IMR-90 (cell line): ENCODE measurements at regions not wholly inside any gene's neighbourhood (a gene's known extent, or its start where the extent isn't known, plus 50 kb on each side); places are given as distances from the start of the nearest gene placed in this dataset.

Source experiments
- ATAC-seq: fragments of 200-7000 bp; cut with Tn5 transposase; 2 replicates; pipeline ENCODE4 v1.9.1; 2020; ENCODE audit warnings: low read depth, mild to moderate bottlenecking, moderate library complexity
- BruUV-seq: library from RNA; stranded (reverse); fragments of 400-500 nt; replicated peaks from 2 replicates; lab custom pipeline; 2021; lab: Mats Ljungman, UMichigan
- CTCF ChIA-PET: fragments of 300-600 bp; formaldehyde crosslinking; extraction: SDS; loops from one replicate; lab custom pipeline; 2021; ENCODE audit warnings: antibody characterized with exemption; lab: Yijun Ruan, JAX
- POLR2A ChIA-PET: fragments of 300-600 bp; sonication (Branson Sonifier 250); formaldehyde crosslinking; loops from one replicate; lab custom pipeline; 2022; ENCODE audit warnings: antibody characterized with exemption; ENCODE audit not compliant: unreplicated experiment; lab: Charles Lee
- DNase-seq: peaks from one replicate; pipeline ENCODE4 v3.0.0; 2013
- H2AFZ ChIP-seq: replicated peaks from 2 replicates; pipeline ENCODE3; 2013; ENCODE audit warnings: low read length, mild to moderate bottlenecking; ENCODE audit not compliant: poor library complexity
- H2AK5ac ChIP-seq: 2 replicates; pipeline ENCODE4 v1.6.1; 2013; ENCODE audit warnings: low read depth, low read length, inconsistent platforms
- H2AK9ac ChIP-seq: replicated peaks from 2 replicates; pipeline ENCODE3; 2013; ENCODE audit warnings: mild to moderate bottlenecking, low read depth, low read length, moderate library complexity; ENCODE audit not compliant: poor library complexity
- H2BK120ac ChIP-seq: 2 replicates; pipeline ENCODE4 v1.6.1; 2013; ENCODE audit warnings: low read depth, low read length, inconsistent platforms
- H2BK15ac ChIP-seq: 3 replicates; pipeline ENCODE4 v1.6.1; 2013; ENCODE audit warnings: low read depth, low read length, inconsistent platforms
- H2BK20ac ChIP-seq: 2 replicates; pipeline ENCODE4 v1.6.1; 2013; ENCODE audit warnings: low read depth, mild to moderate bottlenecking, inconsistent platforms, low read length, moderate library complexity
- H2BK5ac ChIP-seq: 2 replicates; pipeline ENCODE4 v1.6.1; 2013; ENCODE audit warnings: mild to moderate bottlenecking, low read depth, low read length, inconsistent platforms; ENCODE audit not compliant: poor library complexity, severe bottlenecking
- H3K14ac ChIP-seq: replicated peaks from 2 replicates; pipeline ENCODE4 v1.6.1; 2013; ENCODE audit warnings: low read depth, low read length, inconsistent platforms
- H3K18ac ChIP-seq: 2 replicates; pipeline ENCODE4 v1.6.1; 2013; ENCODE audit warnings: low read depth, low read length, control low read depth
- H3K23ac ChIP-seq: 2 replicates; pipeline ENCODE4 v1.6.1; 2013; ENCODE audit warnings: low read depth, low read length, inconsistent platforms
- H3K27ac ChIP-seq: 2 replicates; pipeline ENCODE4 v1.5.1; 2013; ENCODE audit warnings: mild to moderate bottlenecking, control low read depth, low read length; ENCODE audit not compliant: insufficient read depth
- H3K27me3 ChIP-seq: 2 replicates; pipeline ENCODE4 v1.6.1; 2013; ENCODE audit warnings: low read length; ENCODE audit not compliant: control insufficient read depth, insufficient read depth
- H3K36me3 ChIP-seq: 2 replicates; pipeline ENCODE4 v1.6.1; 2013; ENCODE audit warnings: low read length, mixed read lengths; ENCODE audit not compliant: control insufficient read depth, insufficient read depth
- H3K4ac ChIP-seq: 2 replicates; pipeline ENCODE4 v1.6.1; 2013; ENCODE audit warnings: low read depth, low read length, inconsistent platforms
- H3K4me1 ChIP-seq: 2 replicates; pipeline ENCODE4 v1.6.1; 2013; ENCODE audit warnings: low read length, mixed read lengths; ENCODE audit not compliant: control insufficient read depth, insufficient read depth
- H3K4me2 ChIP-seq: 2 replicates; pipeline ENCODE4 v1.6.1; 2013; ENCODE audit warnings: low read depth, mild to moderate bottlenecking, control low read depth, low read length, moderate library complexity
- H3K4me3 ChIP-seq: 2 replicates; pipeline ENCODE4 v1.5.1; 2013; ENCODE audit warnings: low read depth, mild to moderate bottlenecking, control low read depth, low read length, moderate library complexity; ENCODE audit not compliant: insufficient read depth
- H3K56ac ChIP-seq: 2 replicates; pipeline ENCODE4 v1.6.1; 2013; ENCODE audit warnings: low read length, inconsistent platforms; ENCODE audit not compliant: insufficient read depth; ENCODE audit errors: extremely low read depth
- H3K79me1 ChIP-seq, 2 experiments: 2 replicates each; pipeline ENCODE4 v1.6.1; 2013; ENCODE audit warnings: low read length in 2 of 2, inconsistent platforms in 1 of 2, low read depth in 1 of 2
- H3K9ac ChIP-seq: 2 replicates; pipeline ENCODE4 v1.6.1; 2013; ENCODE audit warnings: low read depth, low read length, control low read depth
- H3K9me1 ChIP-seq: 2 replicates; pipeline ENCODE4 v1.6.1; 2013; ENCODE audit warnings: low read length, inconsistent platforms; ENCODE audit not compliant: insufficient read depth
- H3K9me3 ChIP-seq: 2 replicates; pipeline ENCODE4 v1.6.1; 2013; ENCODE audit warnings: low read length; ENCODE audit not compliant: control insufficient read depth, insufficient read depth
- H4K20me1 ChIP-seq: 2 replicates; pipeline ENCODE4 v1.6.1; 2013; ENCODE audit warnings: low read length, inconsistent platforms; ENCODE audit not compliant: insufficient read depth
- H4K5ac ChIP-seq: 2 replicates; pipeline ENCODE4 v1.6.1; 2013; ENCODE audit warnings: mild to moderate bottlenecking, low read depth, low read length, control low read depth
- H4K8ac ChIP-seq, 2 experiments: 2 replicates each; pipeline ENCODE4 v1.6.1; 2013; ENCODE audit warnings: low read depth in 2 of 2, low read length in 2 of 2, control low read depth in 1 of 2, inconsistent platforms in 1 of 2
- H4K91ac ChIP-seq: 2 replicates; pipeline ENCODE4 v1.6.1; 2013; ENCODE audit warnings: low read depth, low read length, inconsistent platforms; ENCODE audit not compliant: insufficient read depth
- BHLHE40 ChIP-seq: fragments of 150-350 bp; IDR thresholded peaks from 2 replicates; pipeline ENCODE4 v1.6.1; 2016; ENCODE audit warnings: mild to moderate bottlenecking, low read depth, low read length
- CEBPB ChIP-seq: IDR thresholded peaks from 2 replicates; pipeline ENCODE4 v1.6.1; 2012; ENCODE audit warnings: low read depth, low read length, improper control_type of control experiment
- CHD1 ChIP-seq: IDR thresholded peaks from 2 replicates; pipeline ENCODE4 v1.6.1; 2012; ENCODE audit warnings: low read depth, low read length, improper control_type of control experiment
- CTCF ChIP-seq: conservative IDR thresholded peaks from 2 replicates; pipeline ENCODE4 v1.5.1; 2012; ENCODE audit warnings: mild to moderate bottlenecking, low read depth, low read length, improper control_type of control experiment
- ELK1 ChIP-seq: fragments of 150-350 bp; IDR thresholded peaks from 2 replicates; pipeline ENCODE4 v1.6.1; 2016; ENCODE audit warnings: low read depth, mild to moderate bottlenecking, low read length, moderate library complexity, borderline replicate concordance
- FOS ChIP-seq: fragments of 150-350 bp; IDR thresholded peaks from 2 replicates; pipeline ENCODE4 v1.6.1; 2016; ENCODE audit warnings: low read depth, low read length
- MAFK ChIP-seq: IDR thresholded peaks from 2 replicates; pipeline ENCODE4 v1.6.1; 2012; ENCODE audit warnings: low read depth, low read length, improper control_type of control experiment
- MAZ ChIP-seq: IDR thresholded peaks from 2 replicates; pipeline ENCODE4 v1.6.1; 2012; ENCODE audit warnings: low read depth, mild to moderate bottlenecking, low read length, improper control_type of control experiment, moderate library complexity, borderline replicate concordance
- MXI1 ChIP-seq: IDR thresholded peaks from 2 replicates; pipeline ENCODE4 v1.6.1; 2012; ENCODE audit warnings: low read depth, mild to moderate bottlenecking, low read length, moderate library complexity, borderline replicate concordance
- NFE2L2 ChIP-seq: fragments of 150-350 bp; IDR thresholded peaks from 2 replicates; pipeline ENCODE4 v1.6.1; 2016; ENCODE audit warnings: low read depth, mild to moderate bottlenecking, low read length
- POLR2A ChIP-seq: IDR thresholded peaks from 2 replicates; pipeline ENCODE4 v1.6.1; 2012; ENCODE audit warnings: mild to moderate bottlenecking, low read depth, low read length
- RAD21 ChIP-seq: IDR thresholded peaks from 2 replicates; pipeline ENCODE4 v1.6.1; 2012; ENCODE audit warnings: low read length, improper control_type of control experiment
- RCOR1 ChIP-seq: IDR thresholded peaks from 2 replicates; pipeline ENCODE4 v1.6.1; 2012; ENCODE audit warnings: mild to moderate bottlenecking, low read length, improper control_type of control experiment; ENCODE audit not compliant: insufficient replicate concordance
- RFX5 ChIP-seq: IDR thresholded peaks from 2 replicates; pipeline ENCODE4 v1.8.0; 2012; ENCODE audit warnings: low read depth, mild to moderate bottlenecking, low read length, moderate library complexity
- SMC3 ChIP-seq: fragments of 150-350 bp; IDR thresholded peaks from 2 replicates; pipeline ENCODE4 v1.6.1; 2016; ENCODE audit warnings: low read depth, mild to moderate bottlenecking, antibody characterized with exemption, low read length, moderate library complexity
- USF2 ChIP-seq: fragments of 150-350 bp; IDR thresholded peaks from 2 replicates; pipeline ENCODE4 v1.6.1; 2017; ENCODE audit warnings: mild to moderate bottlenecking, antibody characterized with exemption, low read length, low read depth
- WGBS, 2 experiments: methylation state at CpG; one replicate each; pipeline versions ENCODE4 v1.1.5 to v1.1.7; 2013; ENCODE audit warnings: missing lambda C conversion rate in 2 of 2; ENCODE audit not compliant: insufficient read length in 1 of 2; ENCODE audit errors: extremely low coverage in 2 of 2; 5-methylcytosine and 5-hydroxymethylcytosine counted together
- dilution Hi-C: fragments of 300-500 bp; cut with HindIII; formaldehyde crosslinking; loops from one replicate; pipeline ENCODE4 v1.14.3; 2018; ENCODE audit warnings: low sequenced_read_pairs; ENCODE audit not compliant: unreplicated experiment
- in situ Hi-C: fragments of 300-500 bp; cut with MboI; formaldehyde crosslinking; loops from 3 replicates; pipeline ENCODE4 v1.14.3; 2019; ENCODE audit warnings: low sequenced_read_pairs, inconsistent platforms, mixed read lengths
- intact Hi-C: fragments of 100-400 bp; cut with micrococcal nuclease; formaldehyde crosslinking; loops from 2 replicates; pipeline ENCODE4 v1.10.0; 2022

GRCh38 chr9:13814647-13815400, 499.1 kb downstream of the NFIB start:
- no TSS peak for BruUV-seq
- POLR2A ChIA-PET = no interaction called here
- H3K4me3 ChIP-seq = no peak overlapping the region

More at GRCh38 chr9:13814647-13815400, 499.1 kb downstream of the NFIB start:
- Histone ChIP-seq H3K79me1 (no peaks in the 10 kb centered on the region), H3K9me3 (no peaks in the 10 kb centered on the region), H3K23ac (no peak overlapping the region), H2BK20ac (no peak overlapping the region), H3K4me2 (no peak overlapping the region), H3K27ac (no peak overlapping the region), H3K4ac (no peak overlapping the region), H2BK15ac (no peak overlapping the region), H2AK9ac (no peak overlapping the region), H2AFZ (no peak overlapping the region), H3K18ac (no peak overlapping the region), H2BK120ac (no peak overlapping the region), H4K8ac (no peak overlapping the region), H3K56ac (no peak overlapping the region), H3K9ac (no peak overlapping the region), H3K14ac (no peak overlapping the region), H4K20me1 (no peaks in the 10 kb centered on the region), H2AK5ac (no peak overlapping the region), H4K5ac (no peak overlapping the region), H4K91ac (no peak overlapping the region), H3K36me3 (no peaks in the 10 kb centered on the region), H3K27me3 (no peaks in the 10 kb centered on the region), H2BK5ac (no peak overlapping the region), H3K9me1 (no peaks in the 10 kb centered on the region), H3K4me1 (no peaks in the 10 kb centered on the region)
- ATAC-seq (no peak), DNase-seq (no peak)
- CTCF ChIA-PET = no interaction called here
- WGBS, 2 experiments = no CpG with 5 or more reads among the region's 1 CpG
- in situ Hi-C loops = no loop called here
- dilution Hi-C loops = no loop called here
- intact Hi-C loops = no loop called here
- TF ChIP-seq CTCF (no peak), MAFK (no peak), SMC3 (no peak), RAD21 (no peak), CEBPB (no peak), MAZ (no peak), BHLHE40 (no peak), FOS (no peak), RFX5 (no peak), POLR2A (no peak), MXI1 (no peak), CHD1 (no peak), USF2 (no peak), RCOR1 (no peak), ELK1 (no peak), NFE2L2 (no peak)
